Thoracic aorta (tissue), 2 donors: ENCODE measurements at regions not wholly inside any gene's neighbourhood (a gene's known extent, or its start where the extent isn't known, plus 50 kb on each side); places are given as distances from the start of the nearest gene placed in this dataset.

Source experiments
- ATAC-seq: fragments of 150-250 bp; one replicate; pipeline ENCODE4 v1.8.0; 2017; ENCODE audit warnings: low read depth; ENCODE audit not compliant: insufficient number of reproducible peaks, low FRiP score
- DNase-seq: peaks from one replicate; pipeline ENCODE4 v3.0.0-alpha.2; 2020; ENCODE audit warnings: low spot score
- H3K27ac ChIP-seq, 2 donors: fragments of 200-600 bp; sonication (generic); 1 replicate in 1 of 2; 2 replicates in 1 of 2; pipeline ENCODE4 v1.5.1; 2016; ENCODE audit warnings: mild to moderate bottlenecking in 2 of 2, moderate library complexity in 2 of 2
- H3K27me3 ChIP-seq: fragments of 200-600 bp; sonication (generic); replicated peaks from 2 replicates; pipeline ENCODE4 v1.6.0; 2016; ENCODE audit warnings: mild to moderate bottlenecking; ENCODE audit not compliant: insufficient read depth
- H3K36me3 ChIP-seq: fragments of 200-600 bp; sonication (generic); one replicate; pipeline ENCODE4 v1.5.1; 2016
- H3K4me1 ChIP-seq, 2 donors: fragments of 200-600 bp; sonication (generic); 1 replicate in 1 of 2; 2 replicates in 1 of 2; pipeline versions ENCODE4 v1.5.1 to v1.6.0; 2016; ENCODE audit warnings: low read depth in 2 of 2, mild to moderate bottlenecking in 1 of 2; ENCODE audit not compliant: control insufficient read depth in 1 of 2
- H3K4me3 ChIP-seq: fragments of 200-600 bp; sonication (generic); 2 replicates; pipeline ENCODE4 v1.5.1; 2016; ENCODE audit warnings: mild to moderate bottlenecking
- H3K9me3 ChIP-seq: fragments of 200-600 bp; sonication (generic); 2 replicates; pipeline ENCODE4 v1.5.1; 2016
- TF ChIP-seq, protein P1 (sequence below): fragments of 200-600 bp; sonication (generic); IDR thresholded peaks from one replicate; pipeline ENCODE4 v1.5.1; 2019; ENCODE audit warnings: antibody characterized with exemption

DNA sequence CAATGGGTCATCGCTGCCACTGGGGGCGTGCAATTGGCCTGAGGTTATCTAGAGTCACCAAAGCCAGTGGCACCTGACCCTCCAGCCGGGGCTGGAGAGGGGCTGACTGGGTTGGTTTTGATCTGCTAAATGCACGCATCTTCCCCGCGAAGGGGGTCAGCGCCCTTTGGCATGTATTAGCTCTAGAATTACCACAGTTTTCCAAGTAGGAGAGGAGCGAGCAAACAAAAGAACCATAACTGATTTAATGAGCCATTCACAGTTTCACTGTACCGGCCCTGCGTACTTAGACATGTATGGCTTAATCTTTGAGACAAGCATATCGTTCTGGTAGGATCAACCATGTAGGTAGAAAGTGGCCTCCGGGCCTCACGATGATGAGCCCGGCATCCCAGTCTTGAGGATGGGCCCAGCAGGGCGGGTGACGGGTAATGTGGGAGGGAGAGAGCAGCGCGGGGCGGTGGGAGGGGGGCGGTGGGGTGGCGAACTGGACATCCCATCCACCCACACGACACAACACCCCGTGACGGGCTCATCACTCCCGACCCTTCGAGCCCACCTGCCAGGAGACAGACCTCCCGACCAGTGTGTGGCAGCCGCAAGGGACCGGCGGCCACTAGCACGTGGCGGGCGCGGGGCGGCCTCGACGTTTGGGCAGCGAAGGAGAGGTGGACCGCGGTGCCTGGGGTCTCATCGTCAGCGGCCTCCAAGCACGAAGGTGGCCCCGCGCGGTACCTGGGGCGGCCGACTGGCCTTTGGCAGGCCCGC, 1957.5 kb upstream of the DEFB115 start:
- no peak for ATAC-seq
- DNase-seq: no peak
- Histone ChIP-seq H3K36me3 (no peaks in the 10 kb centered on the region), H3K4me3 (no peak overlapping the region), H3K9me3 (no peaks in the 10 kb centered on the region), H3K27me3 (no peaks in the 10 kb centered on the region), H3K27ac (no peak overlapping the region), H3K4me1 (no peaks in the 10 kb centered on the region)
- TF ChIP-seq, protein P1, sequence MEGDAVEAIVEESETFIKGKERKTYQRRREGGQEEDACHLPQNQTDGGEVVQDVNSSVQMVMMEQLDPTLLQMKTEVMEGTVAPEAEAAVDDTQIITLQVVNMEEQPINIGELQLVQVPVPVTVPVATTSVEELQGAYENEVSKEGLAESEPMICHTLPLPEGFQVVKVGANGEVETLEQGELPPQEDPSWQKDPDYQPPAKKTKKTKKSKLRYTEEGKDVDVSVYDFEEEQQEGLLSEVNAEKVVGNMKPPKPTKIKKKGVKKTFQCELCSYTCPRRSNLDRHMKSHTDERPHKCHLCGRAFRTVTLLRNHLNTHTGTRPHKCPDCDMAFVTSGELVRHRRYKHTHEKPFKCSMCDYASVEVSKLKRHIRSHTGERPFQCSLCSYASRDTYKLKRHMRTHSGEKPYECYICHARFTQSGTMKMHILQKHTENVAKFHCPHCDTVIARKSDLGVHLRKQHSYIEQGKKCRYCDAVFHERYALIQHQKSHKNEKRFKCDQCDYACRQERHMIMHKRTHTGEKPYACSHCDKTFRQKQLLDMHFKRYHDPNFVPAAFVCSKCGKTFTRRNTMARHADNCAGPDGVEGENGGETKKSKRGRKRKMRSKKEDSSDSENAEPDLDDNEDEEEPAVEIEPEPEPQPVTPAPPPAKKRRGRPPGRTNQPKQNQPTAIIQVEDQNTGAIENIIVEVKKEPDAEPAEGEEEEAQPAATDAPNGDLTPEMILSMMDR: no peak

DNA sequence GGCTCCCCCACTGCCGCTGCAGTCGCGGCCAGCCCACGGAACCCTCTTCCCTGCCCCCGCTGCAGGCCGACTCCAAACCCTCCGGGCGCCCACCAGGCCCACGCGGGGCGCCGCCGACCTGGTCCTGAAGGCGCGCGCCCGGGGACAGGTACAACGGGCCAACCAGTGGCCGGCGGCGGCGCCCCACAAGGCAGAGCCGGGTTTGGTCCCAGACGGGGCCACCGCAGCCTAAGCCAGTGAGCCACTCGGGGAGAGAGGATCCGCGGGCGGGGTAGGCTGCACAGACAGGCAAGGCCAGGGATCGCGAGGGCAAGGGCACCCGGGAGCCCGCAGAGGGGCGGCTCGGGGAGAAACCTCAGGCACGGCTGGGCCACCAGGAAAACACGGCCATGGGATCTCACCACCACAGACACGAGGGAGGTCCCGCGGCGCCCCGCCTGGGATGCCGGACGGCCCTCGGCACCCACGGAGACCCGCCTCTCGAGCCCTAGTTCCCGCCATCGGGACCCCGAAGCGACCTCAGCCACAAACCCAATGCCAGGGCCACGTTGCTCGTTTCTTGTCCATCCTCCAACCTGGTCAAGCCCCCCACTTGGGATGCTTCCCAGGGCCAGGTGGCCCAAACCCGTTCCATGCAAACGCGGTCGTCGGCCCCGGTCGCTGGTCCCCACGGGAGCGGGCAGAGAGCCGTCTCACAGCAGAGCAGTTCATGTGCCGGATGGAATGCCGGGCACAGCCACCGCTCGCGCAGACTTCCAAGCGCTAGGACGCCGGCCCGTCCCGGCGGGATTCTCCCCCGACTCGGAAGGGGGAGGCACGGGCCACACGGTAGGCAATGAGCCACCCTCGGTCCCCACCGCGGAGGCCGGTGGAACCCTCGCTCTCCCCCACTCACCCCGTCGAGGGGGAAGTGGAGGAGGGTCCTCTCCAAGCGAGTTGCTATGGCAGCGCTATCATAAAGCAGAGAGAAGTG, 1956.6 kb upstream of the DEFB115 start:
- no peak for ATAC-seq
- TF ChIP-seq, protein P1: no peak
- Histone ChIP-seq H3K4me1 (no peaks in the 10 kb centered on the region), H3K9me3 (no peaks in the 10 kb centered on the region), H3K27me3 (no peaks in the 10 kb centered on the region), H3K4me3 (no peak overlapping the region), H3K27ac (no peak overlapping the region), H3K36me3 (no peaks in the 10 kb centered on the region)
- DNase-seq: no peak

DNA sequence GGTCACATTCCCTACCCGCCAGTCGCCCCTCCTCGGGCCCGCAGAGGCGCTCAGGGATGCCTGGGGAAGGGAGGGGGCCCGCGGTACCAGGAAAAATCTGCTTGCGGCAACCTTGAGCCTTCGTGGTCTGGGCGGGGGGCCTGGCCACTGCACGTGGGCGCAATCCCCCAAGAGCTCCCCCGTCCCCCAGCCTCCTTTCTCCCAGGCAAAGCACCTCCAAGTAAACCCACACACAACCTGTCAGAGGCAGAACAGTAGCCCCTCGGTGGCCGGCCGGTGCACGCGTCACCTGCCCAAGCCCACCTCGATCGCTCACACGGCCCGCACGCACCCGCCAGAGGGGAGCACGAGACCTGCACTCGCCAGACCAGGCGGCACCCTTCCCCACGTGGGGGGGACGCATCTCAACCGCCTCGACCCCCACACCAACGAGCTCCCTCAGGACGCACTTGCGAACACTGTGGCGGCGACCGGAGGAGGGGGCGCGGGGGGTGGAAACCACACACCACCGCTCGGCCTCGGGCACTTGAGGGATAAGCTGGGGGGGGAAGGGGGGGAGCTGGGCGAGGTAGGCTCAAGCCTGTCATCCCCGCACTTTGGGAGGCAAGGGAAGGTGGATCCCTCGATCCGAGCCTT, 1955.7 kb upstream of the DEFB115 start:
- no peaks in the 10 kb centered on the region for H3K27me3 ChIP-seq
- DNase-seq (no peak), ATAC-seq (no peak)
- no peak overlapping the region for H3K27ac ChIP-seq
- TF ChIP-seq, protein P1: no peak
- no peaks in the 10 kb centered on the region for H3K36me3 ChIP-seq
- H3K4me3 ChIP-seq: no peak overlapping the region
- H3K4me1 ChIP-seq: no peaks in the 10 kb centered on the region
- H3K9me3 ChIP-seq: no peaks in the 10 kb centered on the region

DNA sequence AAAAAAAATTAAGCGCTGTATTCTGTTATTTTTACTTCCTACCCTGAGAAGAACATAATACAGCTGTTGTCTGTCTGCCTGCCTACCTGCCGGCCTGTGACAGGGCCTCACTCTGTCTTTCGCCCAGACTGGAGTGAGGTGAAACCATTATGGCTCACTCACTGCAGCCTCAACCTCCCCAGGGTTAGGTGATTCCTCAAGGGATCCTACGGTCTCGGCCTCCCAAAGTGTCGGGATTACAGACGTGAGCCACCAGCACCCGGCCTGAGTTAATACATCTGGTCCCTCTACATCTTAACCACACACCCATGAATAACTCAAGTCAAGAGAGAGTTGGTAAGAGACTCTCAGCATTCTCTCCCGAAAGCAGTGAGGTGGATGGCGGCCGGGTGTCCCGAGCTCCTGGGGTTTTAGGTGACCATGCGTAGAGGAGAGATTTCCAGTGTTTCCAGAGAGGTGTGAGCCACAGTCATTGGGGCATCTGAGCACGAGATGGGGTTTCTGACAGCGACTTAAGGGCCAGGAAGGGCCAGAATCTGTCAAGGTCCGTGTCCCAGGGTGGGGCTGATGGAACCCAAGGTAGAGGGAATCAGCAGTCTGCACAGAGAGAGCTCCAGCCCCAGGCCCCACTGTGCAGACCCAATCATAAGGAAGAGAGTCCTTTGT, 1954.4 kb upstream of the DEFB115 start:
- Histone ChIP-seq H3K36me3 (no peaks in the 10 kb centered on the region), H3K27ac (no peak overlapping the region), H3K9me3 (no peaks in the 10 kb centered on the region), H3K4me1 (no peaks in the 10 kb centered on the region), H3K27me3 (no peaks in the 10 kb centered on the region), H3K4me3 (no peak overlapping the region)
- ATAC-seq: no peak
- TF ChIP-seq, protein P1: no peak
- no peak for DNase-seq
